ENCODE measurements at regions not wholly inside any gene's neighbourhood (a gene's known extent, or its start where the extent isn't known, plus 50 kb on each side); places are given as distances from the start of the nearest gene placed in this dataset.
A peak's percentile ranks its signal among the peaks of the same experiment; 100 is the strongest.
"Not testable (repeated sequence)": the region's sequence is repeated elsewhere in the genome, so short reads cannot be mapped to it uniquely, and the experiment has no call there.

- Mint-ChIP-seq H3K27ac (no peak overlapping the region), H3K4me3 (no peak overlapping the region), H3K4me1 (peaks cover 2% of the 10 kb centered on the region), H3K36me3 (no peaks in the 10 kb centered on the region), H3K9me3 (no peaks in the 10 kb centered on the region)
- no peak for ATAC-seq
- DNase-seq (ENCODE audit: low spot score in 2 of 2): no peak
Observed at GRCh38 chr2:236380051-236380612, 115.9 kb upstream of the ASB18 start.

- H3K9me3 Mint-ChIP-seq, H3K4me3 Mint-ChIP-seq, H3K36me3 Mint-ChIP-seq, H3K4me1 Mint-ChIP-seq, H3K27ac Mint-ChIP-seq: not testable (repeated sequence)
- peak in 1 of 2 donors; percentile 49 for DNase-seq (ENCODE audit: low spot score in 2 of 2)
- peak; percentile 81 for ATAC-seq
Observed at GRCh38 chr2:236381253-236381652, 117.0 kb upstream of the ASB18 start.

GRCh38 chr2:236389284-236390216, 125.3 kb upstream of the ASB18 start:
- not testable (repeated sequence) for H3K4me1 Mint-ChIP-seq; H3K4me3 Mint-ChIP-seq; H3K36me3 Mint-ChIP-seq; ATAC-seq; H3K9me3 Mint-ChIP-seq; H3K27ac Mint-ChIP-seq; DNase-seq (ENCODE audit: low spot score in 2 of 2)

DNA sequence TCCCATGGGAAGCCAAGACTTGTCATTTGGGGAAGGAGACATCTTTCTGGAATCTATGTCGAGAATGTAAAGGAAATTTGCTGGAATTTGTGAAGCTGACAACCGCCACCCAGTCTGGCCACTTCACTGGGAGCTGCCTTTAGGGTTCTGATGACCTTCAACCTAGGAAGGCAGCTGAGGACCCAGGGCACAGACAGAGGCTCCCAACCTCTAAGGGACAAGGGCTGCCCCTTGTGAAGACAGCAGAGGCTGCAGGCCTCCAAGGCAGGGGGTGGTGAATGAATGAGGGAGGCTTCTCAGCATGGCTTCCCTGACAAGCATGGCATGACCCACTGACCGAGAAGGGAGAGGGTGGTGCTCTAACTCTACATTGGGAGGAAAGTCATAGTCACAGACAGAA, 128.9 kb upstream of the ASB18 start:
- Mint-ChIP-seq H3K27ac (no peak overlapping the region), H3K4me1 (no peaks in the 10 kb centered on the region), H3K9me3 (no peaks in the 10 kb centered on the region), H3K36me3 (no peaks in the 10 kb centered on the region), H3K4me3 (no peak overlapping the region)
- DNase-seq (ENCODE audit: low spot score in 2 of 2) (no peak), ATAC-seq (no peak)

- Mint-ChIP-seq H3K4me3 (no peak overlapping the region), H3K27ac (no peak overlapping the region), H3K4me1 (no peaks in the 10 kb centered on the region), H3K9me3 (no peaks in the 10 kb centered on the region), H3K36me3 (no peaks in the 10 kb centered on the region)
- no peak for ATAC-seq
- no peak for DNase-seq (ENCODE audit: low spot score in 2 of 2)
Observed at GRCh38 chr2:236393581-236393980, 129.4 kb upstream of the ASB18 start.

DNA sequence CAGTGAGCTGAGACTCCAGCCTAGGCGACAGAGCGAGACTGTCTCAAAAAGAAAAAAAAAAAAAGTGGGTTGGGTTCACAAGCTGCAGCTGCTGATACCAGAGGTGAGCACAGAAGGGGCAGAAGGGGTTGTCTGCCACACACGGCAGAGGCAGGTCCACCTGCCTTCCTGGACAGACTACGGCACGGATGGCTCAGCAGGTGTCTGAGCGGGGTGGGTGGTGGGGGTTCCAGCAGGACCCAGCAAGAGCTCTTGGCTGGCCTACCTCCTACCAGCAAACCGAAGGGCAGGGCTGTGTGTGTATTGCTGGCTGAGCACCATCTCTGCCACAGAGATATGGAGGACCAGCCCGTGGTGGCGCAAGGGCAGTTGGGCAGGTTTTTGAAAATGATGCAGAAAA, 130.4 kb upstream of the ASB18 start:
- no peak overlapping the region for H3K27ac Mint-ChIP-seq
- no peaks in the 10 kb centered on the region for H3K9me3 Mint-ChIP-seq
- no peaks in the 10 kb centered on the region for H3K4me1 Mint-ChIP-seq
- no peaks in the 10 kb centered on the region for H3K36me3 Mint-ChIP-seq
- DNase-seq (ENCODE audit: low spot score in 2 of 2) (no peak), ATAC-seq (no peak)
- no peak overlapping the region for H3K4me3 Mint-ChIP-seq

DNA sequence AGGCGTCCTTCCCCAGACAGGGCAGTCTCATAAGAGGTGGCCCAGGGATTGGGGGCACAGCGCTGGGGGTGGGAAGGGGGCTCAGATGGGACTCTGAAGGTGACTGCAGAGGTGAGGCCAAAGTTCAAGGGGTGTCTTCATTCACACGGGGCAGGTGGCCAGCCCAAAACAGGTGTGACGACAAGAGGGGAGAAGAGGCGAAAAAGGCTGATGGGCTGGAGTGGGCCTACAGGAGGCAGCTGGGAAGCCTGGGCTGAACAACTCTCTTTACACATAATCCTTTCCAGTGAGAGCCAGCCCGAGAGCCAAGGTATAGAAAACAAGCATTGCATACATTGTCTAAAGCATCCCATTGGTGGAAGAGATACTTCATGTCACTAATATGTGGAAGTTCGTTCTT, 130.9 kb upstream of the ASB18 start:
- H3K36me3 Mint-ChIP-seq: no peaks in the 10 kb centered on the region
- DNase-seq (ENCODE audit: low spot score in 2 of 2) (no peak), ATAC-seq (no peak)
- no peaks in the 10 kb centered on the region for H3K4me1 Mint-ChIP-seq
- H3K27ac Mint-ChIP-seq: no peak overlapping the region
- H3K4me3 Mint-ChIP-seq: no peak overlapping the region
- no peaks in the 10 kb centered on the region for H3K9me3 Mint-ChIP-seq

- Mint-ChIP-seq H3K27ac (no peak overlapping the region), H3K4me3 (no peak overlapping the region), H3K9me3 (no peaks in the 10 kb centered on the region), H3K4me1 (no peaks in the 10 kb centered on the region), H3K36me3 (no peaks in the 10 kb centered on the region)
- DNase-seq (ENCODE audit: low spot score in 2 of 2) (no peak), ATAC-seq (no peak)
Observed at GRCh38 chr2:236396818-236397350, 132.7 kb upstream of the ASB18 start.

- H3K4me3 Mint-ChIP-seq: no peak overlapping the region
- H3K9me3 Mint-ChIP-seq: no peaks in the 10 kb centered on the region
- DNase-seq (ENCODE audit: low spot score in 2 of 2) (no peak), ATAC-seq (no peak)
- H3K4me1 Mint-ChIP-seq: no peaks in the 10 kb centered on the region
- H3K27ac Mint-ChIP-seq: no peak overlapping the region
- no peaks in the 10 kb centered on the region for H3K36me3 Mint-ChIP-seq
Observed at GRCh38 chr2:236397681-236398080, 133.5 kb upstream of the ASB18 start.

DNA sequence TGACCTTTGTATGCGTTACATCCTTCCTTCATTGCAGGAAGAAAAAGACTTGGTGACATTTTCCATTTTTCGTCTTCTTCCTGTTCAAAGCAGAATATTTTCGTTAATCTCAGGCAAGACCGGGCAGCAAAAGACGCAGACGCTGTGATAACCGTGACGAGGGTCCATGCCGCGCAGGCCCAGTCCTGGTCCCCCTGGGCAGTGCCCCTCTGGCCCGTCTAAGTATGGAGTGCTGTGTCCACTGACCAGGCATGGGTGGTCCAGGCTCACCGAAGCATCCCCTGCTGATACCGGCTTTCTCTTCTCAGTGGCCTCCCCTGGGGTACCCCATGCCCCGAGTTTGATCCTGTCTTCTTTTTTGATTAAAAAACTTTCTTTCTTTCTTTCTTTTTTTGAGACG, 135.2 kb upstream of the ASB18 start:
- no peak overlapping the region for H3K27ac Mint-ChIP-seq
- no peaks in the 10 kb centered on the region for H3K9me3 Mint-ChIP-seq
- H3K36me3 Mint-ChIP-seq: no peaks in the 10 kb centered on the region
- no peaks in the 10 kb centered on the region for H3K4me1 Mint-ChIP-seq
- no peak for DNase-seq (ENCODE audit: low spot score in 2 of 2)
- no peak for ATAC-seq
- H3K4me3 Mint-ChIP-seq: no peak overlapping the region

GRCh38 chr2:236400046-236400574, 135.9 kb upstream of the ASB18 start:
- H3K27ac Mint-ChIP-seq: no peak overlapping the region
- no peak for ATAC-seq
- no peaks in the 10 kb centered on the region for H3K36me3 Mint-ChIP-seq
- H3K9me3 Mint-ChIP-seq: no peaks in the 10 kb centered on the region
- no peaks in the 10 kb centered on the region for H3K4me1 Mint-ChIP-seq
- DNase-seq (ENCODE audit: low spot score in 2 of 2): no peak
- no peak overlapping the region for H3K4me3 Mint-ChIP-seq

DNA sequence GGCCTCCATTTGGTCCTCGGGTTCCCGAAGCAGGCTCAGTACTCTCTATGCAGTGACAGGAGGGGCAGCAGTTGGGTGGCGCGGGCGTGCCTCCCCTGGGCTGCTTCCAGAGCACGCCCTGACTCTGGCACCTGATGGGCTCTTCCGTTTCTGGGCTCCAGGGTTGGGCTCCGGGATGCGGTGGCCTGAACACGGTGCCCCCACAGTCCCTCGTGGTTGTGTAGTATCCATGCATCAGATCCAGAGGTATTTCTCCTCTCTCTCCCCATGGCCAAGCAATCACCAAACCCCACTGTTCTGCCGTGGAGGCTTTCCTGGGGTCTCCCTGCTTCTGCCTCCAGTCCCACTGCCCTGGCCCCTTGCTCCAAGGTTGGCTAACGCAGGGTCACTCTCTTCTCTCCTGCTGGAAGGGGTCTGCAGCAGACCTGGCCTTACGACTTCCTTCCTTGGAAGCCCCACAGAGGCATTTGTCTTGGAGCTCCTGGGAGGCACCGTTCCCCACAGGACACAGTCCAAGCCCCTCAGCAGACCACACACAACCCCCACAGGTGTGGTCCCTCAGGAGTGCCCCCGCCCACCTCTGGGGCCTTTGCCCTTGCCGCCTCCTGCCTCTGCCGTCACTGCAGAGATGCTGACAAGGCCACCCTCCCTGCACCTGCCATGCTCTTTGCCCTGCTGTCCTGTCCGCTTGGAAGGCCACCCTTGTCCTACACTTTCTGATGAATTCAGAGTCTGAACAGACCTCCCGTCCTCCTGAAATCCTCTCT, 136.6 kb upstream of the ASB18 start:
- Mint-ChIP-seq H3K4me3 (no peak overlapping the region), H3K27ac (no peak overlapping the region), H3K4me1 (no peaks in the 10 kb centered on the region), H3K36me3 (no peaks in the 10 kb centered on the region), H3K9me3 (no peaks in the 10 kb centered on the region)
- no peak for DNase-seq (ENCODE audit: low spot score in 2 of 2)
- no peak for ATAC-seq

DNA sequence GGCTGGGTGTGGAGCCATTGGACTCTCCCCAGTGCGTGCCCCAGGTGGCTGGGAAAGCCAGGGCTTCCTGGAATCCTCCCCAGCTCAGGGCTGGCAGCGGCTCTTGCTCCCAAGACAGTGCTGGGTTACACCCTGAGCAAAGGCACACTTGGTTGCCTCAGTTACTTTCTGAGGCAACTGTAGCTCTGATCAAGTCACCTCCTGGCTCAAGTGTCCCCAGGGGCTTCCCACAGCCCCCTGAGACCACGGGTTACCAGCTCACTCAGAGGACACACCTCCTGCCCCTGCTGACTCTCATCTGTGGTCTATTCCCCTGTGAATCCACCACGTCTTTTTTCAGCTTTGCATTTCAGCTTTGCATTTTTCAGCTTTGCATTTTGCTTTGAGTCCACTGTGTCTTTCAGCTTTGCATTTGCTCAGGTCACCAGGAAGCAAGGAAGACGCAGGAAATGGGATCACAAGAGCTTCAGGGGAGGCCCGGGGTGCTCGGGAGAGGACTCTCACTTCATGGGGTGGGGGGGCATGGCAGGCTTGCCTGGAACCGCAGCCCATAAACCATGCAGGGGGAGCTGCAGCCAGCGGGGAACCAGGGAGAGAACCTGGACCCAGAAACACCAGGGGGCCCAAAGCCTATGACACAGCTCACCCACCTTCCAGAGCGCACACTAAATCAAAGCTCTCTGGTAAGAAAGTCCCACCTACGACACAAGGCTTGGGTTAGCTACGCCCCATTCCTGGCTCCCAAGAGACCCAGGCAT, 138.0 kb upstream of the ASB18 start:
- DNase-seq (ENCODE audit: low spot score in 2 of 2) (no peak), ATAC-seq (no peak)
- Mint-ChIP-seq H3K36me3 (no peaks in the 10 kb centered on the region), H3K4me1 (no peaks in the 10 kb centered on the region), H3K9me3 (no peaks in the 10 kb centered on the region), H3K27ac (no peak overlapping the region), H3K4me3 (no peak overlapping the region)

GRCh38 chr2:236403125-236403524, 138.9 kb upstream of the ASB18 start:
- ATAC-seq (no peak), DNase-seq (ENCODE audit: low spot score in 2 of 2) (no peak)
- Mint-ChIP-seq H3K9me3 (no peaks in the 10 kb centered on the region), H3K36me3 (no peaks in the 10 kb centered on the region), H3K4me1 (no peaks in the 10 kb centered on the region), H3K27ac (no peak overlapping the region), H3K4me3 (no peak overlapping the region)

- H3K4me1 Mint-ChIP-seq: no peaks in the 10 kb centered on the region
- H3K4me3 Mint-ChIP-seq: no peak overlapping the region
- DNase-seq (ENCODE audit: low spot score in 2 of 2): no peak
- H3K36me3 Mint-ChIP-seq: no peaks in the 10 kb centered on the region
- no peaks in the 10 kb centered on the region for H3K9me3 Mint-ChIP-seq
- H3K27ac Mint-ChIP-seq: no peak overlapping the region
- ATAC-seq: no peak
Observed at GRCh38 chr2:236403811-236404210, 139.6 kb upstream of the ASB18 start.

Measured in stimulated activated effector memory CD8-positive, alpha-beta T cell treated with anti-CD3 and anti-CD28 coated beads, Interleukin-12 subunit alpha, Interleukin-12 subunit beta, amount 100 ng/mL, for 72 hours (primary cell).